Stimulated activated CD4-positive, alpha-beta T cell treated with anti-CD3 and anti-CD28 coated beads, TNF-alpha, amount 100 ng/mL, for 48 hours (primary cell): ENCODE measurements at regions not wholly inside any gene's neighbourhood (a gene's known extent, or its start where the extent isn't known, plus 50 kb on each side); places are given as distances from the start of the nearest gene placed in this dataset.
"Not testable (repeated sequence)": the region's sequence is repeated elsewhere in the genome, so short reads cannot be mapped to it uniquely, and the experiment has no call there.

ENCODE experiments used
- DNase-seq, 3 donors: peaks; one replicate each; pipeline ENCODE4 v3.0.0-alpha.2; 2020; ENCODE audit warnings: low read depth in 3 of 3

- DNase-seq = no peak
Measured at GRCh38 chr3:67154429-67154828, 156.3 kb downstream of the KBTBD8 start.

DNA sequence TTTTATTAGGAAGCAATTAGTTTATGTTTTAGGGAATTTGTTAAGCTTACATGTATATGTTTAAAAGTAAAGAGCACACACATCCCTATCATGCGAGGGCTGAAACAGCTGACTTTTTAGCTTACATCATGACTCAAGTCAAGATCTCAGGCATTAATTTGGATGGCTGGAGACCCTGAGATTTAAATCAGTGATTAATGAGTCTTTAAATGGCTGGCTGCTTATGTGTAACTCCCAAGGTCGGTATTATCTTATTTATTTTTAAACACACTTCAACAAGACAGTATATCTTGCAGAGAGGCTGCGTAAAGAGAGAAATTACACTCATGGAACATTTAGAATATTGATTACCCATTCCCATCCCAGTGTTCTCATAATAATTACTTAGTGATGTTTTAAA, 169.4 kb downstream of the KBTBD8 start:
- DNase-seq = no peak

GRCh38 chr3:67171841-67172240, 173.7 kb downstream of the KBTBD8 start:
- no peak for DNase-seq

GRCh38 chr3:67173130-67173529, 175.0 kb downstream of the KBTBD8 start:
- not testable (repeated sequence) for DNase-seq

DNA sequence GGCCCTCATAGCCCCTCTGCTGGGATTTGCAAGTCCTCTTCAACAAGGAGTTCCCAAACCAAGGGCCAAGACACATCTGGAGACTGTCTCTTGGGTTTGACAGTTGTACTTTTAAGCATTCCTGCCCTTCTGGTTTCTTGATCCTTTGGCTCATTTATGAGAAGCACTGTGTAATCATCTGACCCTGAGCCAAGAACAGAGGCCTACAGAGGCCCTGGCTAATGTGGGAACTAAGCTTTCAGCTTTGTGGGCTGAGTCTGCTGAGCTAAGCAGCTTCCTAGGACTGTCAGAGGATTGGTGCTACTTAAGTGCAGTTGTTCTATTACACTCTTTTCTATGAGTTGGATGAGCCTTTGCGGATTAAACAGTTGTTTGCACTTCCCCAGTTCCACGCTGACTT, 178.3 kb downstream of the KBTBD8 start:
- no peak for DNase-seq

GRCh38 chr3:67192466-67192865, 194.4 kb downstream of the KBTBD8 start:
- no peak for DNase-seq

GRCh38 chr3:67196677-67197076, 198.6 kb downstream of the KBTBD8 start:
- no peak for DNase-seq

- no peak for DNase-seq
Measured at GRCh38 chr3:67198374-67198773, 200.3 kb downstream of the KBTBD8 start.

DNA sequence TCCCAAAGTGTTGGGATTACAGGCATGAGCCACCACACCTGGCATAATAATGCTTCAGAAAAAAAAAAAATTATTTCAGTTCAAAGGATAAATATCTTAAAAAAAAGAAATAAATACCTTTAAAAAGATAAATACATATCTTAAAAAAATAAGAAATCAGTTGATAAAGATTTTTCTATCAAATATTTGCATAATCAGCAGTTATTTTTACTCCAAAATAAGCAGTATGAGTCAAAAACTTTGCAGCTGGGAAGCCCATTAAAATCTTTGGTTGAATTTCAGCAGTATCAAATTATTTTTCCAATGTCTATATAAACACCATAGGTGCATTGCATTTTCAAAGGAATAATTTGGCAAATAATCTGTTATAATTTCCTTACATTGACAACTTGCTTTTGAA, 202.5 kb downstream of the KBTBD8 start:
- no peak for DNase-seq

DNA sequence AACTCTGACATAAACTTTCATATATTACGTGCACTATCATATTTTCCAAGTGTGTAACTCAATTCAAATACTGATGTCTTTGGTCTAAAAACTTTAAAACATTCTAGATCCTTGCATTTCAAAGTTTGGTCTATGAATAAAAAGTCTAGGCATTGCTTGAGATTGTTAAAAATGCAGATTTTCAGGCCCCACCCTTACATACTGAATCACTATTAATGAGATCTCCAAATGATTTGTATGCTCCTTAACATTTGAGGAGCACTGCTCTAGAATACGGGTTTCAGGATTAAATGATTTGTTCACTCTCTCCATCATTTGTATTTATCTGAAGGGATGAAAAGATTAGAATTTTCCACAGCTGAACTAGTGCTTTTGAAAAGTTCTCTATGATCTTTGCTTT, 202.9 kb downstream of the KBTBD8 start:
- DNase-seq = no peak

DNA sequence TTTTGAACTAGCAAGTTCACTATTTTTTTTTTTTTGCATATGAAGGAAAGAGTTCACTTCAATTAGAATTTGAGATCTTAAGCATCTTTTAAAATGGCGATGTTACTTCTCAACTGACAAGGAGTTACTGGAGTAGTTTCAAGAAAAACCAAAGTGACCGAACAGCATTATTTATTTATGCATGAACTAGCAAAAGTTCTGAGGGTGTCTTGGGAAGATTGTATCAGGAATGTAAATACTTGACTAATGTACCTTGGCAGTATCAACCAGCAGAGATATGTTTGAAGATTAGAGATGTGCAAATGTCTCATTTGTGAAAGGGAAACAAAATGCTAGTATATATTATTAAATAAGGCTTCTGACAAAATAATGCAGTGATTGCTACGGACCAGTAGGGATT, 203.9 kb downstream of the KBTBD8 start:
- no peak for DNase-seq

- no peak for DNase-seq
Measured at GRCh38 chr3:67204951-67205350, 206.8 kb downstream of the KBTBD8 start.

DNA sequence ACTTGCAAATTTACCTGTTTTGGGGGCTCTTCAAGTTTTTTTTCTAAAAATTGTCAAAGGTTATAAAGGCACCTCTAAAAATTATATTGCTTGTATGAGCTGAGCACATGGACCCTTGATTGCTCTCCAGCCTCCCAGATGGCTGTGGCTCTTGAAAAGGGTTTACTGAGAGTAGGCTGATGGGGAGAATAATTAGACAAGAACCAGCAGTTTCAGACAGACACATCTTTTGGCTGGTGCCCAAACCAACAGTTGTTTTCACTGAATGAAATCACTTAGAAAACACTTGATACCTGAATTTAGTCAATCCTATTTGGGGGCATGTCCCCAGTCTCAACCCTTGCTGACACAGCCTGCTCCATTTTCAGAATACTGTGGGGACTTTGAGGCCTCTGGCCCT, 217.6 kb downstream of the KBTBD8 start:
- DNase-seq = no peak

DNA sequence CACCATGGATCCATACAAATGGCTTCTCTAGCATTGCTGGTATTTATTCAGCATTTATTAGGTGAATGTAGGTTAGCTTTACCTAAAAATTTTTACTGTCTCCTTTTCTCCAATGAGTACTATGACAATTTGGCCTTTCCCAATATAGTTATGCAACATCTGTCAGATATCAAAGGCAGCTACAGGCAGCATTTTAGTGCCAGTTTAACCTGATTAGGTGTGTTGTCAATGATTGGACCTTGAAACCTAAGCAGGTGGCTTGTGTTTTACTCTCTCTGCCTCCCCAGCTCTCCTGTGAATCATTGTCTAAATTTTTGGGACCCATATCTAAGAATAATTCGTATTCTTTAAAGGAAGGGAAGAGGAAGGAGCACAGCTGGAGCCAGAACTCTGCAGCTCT, 228.9 kb downstream of the KBTBD8 start:
- DNase-seq = no peak

- no peak for DNase-seq
Measured at GRCh38 chr3:67228136-67228535, 230.0 kb downstream of the KBTBD8 start.

GRCh38 chr3:67232642-67233041, 234.5 kb downstream of the KBTBD8 start:
- DNase-seq = no peak

GRCh38 chr3:67239353-67239752, 241.2 kb downstream of the KBTBD8 start:
- no peak for DNase-seq

DNA sequence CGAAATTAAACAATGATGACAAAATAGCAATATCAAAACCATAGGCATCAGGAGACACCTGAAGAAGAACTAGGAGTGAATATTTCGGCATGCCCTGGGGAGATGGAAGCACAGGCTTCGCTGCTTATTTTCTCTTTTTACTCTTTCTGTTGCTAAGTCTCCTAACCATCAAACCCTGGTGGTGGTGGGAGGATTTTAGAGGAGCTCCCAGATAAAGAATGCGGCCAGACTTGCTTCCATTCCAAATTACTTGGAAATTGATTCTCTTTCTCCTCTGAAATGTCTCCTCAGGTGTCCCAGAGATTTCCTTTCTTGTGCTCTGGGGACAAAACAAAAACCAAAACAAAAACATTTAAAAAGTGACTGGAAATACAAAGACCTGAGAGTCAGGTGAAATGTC, 243.0 kb downstream of the KBTBD8 start:
- DNase-seq = no peak

GRCh38 chr3:67244130-67244529, 246.0 kb downstream of the KBTBD8 start:
- no peak for DNase-seq

DNA sequence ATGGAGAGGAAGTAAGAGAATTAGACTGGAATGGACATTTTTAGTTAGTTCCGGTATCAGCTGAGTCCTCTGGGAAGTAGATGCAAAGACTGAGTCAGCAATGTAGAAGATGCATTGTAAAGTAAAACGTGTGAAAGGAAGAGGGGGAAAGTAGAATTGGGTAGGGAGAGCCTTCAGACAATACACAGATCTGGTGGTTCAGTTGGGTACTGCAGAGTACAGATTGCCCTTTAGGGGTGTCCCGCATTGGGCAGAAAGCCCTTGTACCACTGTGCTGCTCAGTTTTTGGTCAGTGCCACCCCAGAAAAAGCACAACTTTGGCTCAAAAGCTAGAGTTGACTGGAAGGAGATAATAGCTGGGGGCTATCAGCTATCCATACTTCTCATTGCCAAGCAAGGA, 247.4 kb downstream of the KBTBD8 start:
- no peak for DNase-seq

GRCh38 chr3:67248726-67249125, 250.6 kb downstream of the KBTBD8 start:
- no peak for DNase-seq

DNA sequence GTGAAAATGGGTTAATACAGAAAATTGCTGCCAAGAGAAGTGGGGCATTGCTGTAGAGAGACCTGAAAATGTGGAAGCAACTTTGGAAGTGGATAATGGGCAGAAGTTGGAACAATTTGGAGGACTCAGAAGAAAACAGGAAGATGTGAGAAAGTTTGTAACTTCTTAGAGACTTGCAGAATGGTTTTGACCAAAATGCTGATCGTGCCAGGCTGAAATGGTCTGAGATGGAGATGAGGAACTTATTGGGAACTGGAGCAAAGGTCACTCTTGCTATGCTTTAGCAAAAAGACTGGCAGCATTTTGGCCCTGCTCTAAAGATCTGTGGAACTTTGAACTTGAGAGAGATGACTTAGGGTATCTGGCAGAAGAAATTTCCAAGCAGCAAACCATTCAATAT, 254.8 kb downstream of the KBTBD8 start:
- DNase-seq = not testable (repeated sequence)

DNA sequence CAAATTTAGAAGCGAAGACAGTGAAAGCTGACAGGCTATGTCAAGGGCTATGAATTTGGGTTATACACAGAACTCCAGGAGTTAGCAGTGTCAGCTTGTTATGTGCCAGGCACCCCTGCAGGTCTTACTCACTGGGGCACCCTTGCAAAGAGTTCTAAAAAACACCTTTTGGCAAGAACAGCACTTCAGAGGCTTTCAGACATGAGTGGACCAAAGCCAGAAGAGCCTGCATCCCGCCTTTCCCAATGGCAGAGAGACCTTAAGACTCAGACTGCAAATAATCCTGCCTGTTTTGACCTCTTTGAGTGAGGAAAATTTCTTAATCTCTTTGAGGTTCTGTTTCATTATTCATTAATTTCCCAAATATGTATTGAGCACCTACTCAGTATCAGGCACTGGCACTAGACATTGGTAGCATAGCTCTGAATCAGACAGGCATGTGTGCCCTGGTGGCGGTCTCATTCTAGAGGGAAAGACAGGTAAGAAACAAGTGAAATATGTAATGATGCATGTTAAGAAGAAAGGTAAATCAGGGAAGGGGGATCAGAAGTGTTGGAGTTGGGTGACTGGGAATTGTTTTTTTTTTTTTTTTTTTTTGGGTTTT, 280.0 kb downstream of the KBTBD8 start:
- DNase-seq = no peak

DNA sequence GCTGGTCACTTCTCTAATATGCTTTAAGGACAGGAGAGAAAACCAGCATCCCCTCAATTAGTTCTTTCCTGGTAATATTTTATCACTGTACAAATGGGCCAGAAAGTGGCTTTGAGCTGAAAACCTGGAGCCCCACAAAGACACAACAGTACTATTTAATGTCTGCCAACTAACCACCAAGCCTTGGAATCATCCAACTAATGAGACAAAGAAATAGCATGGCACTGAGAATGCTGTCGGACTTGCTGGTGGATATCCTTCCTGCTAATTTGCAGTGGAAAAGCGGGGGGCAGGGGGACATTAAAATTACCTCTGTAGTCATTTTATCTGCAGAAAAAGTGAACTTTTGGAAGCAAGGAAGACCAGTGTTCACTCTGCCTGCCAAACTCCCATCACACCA, 288.5 kb downstream of the KBTBD8 start:
- no peak for DNase-seq
